ENCODE measurements at regions not wholly inside any gene's neighbourhood (a gene's known extent, or its start where the extent isn't known, plus 50 kb on each side); places are given as distances from the start of the nearest gene placed in this dataset.

GRCh38 chr7:25945608-25946007 is 206.4 kb upstream of the NFE2L3 start:
- TF ChIP-seq, protein P1, sequence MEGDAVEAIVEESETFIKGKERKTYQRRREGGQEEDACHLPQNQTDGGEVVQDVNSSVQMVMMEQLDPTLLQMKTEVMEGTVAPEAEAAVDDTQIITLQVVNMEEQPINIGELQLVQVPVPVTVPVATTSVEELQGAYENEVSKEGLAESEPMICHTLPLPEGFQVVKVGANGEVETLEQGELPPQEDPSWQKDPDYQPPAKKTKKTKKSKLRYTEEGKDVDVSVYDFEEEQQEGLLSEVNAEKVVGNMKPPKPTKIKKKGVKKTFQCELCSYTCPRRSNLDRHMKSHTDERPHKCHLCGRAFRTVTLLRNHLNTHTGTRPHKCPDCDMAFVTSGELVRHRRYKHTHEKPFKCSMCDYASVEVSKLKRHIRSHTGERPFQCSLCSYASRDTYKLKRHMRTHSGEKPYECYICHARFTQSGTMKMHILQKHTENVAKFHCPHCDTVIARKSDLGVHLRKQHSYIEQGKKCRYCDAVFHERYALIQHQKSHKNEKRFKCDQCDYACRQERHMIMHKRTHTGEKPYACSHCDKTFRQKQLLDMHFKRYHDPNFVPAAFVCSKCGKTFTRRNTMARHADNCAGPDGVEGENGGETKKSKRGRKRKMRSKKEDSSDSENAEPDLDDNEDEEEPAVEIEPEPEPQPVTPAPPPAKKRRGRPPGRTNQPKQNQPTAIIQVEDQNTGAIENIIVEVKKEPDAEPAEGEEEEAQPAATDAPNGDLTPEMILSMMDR (IDR thresholded peaks at IDR 0.05) = no peak
- TF ChIP-seq EP300 (IDR thresholded peaks at IDR 0.05) (no peak), POLR2A (IDR thresholded peaks at IDR 0.05) (no peak)
